CD8-positive, alpha-beta memory T cell (primary cell): ENCODE measurements at regions not wholly inside any gene's neighbourhood (a gene's known extent, or its start where the extent isn't known, plus 50 kb on each side); places are given as distances from the start of the nearest gene placed in this dataset.

Source experiments
- CTCF ChIA-PET: fragments of 350-600 bp; sonication (Branson Sonifier 250); formaldehyde crosslinking; loops from one replicate; lab custom pipeline; 2021; ENCODE audit warnings: antibody characterized with exemption; lab: Charles Lee
- POLR2A ChIA-PET: fragments of 350-600 bp; sonication (Branson Sonifier 250); formaldehyde crosslinking; loops from one replicate; lab custom pipeline; 2021; ENCODE audit warnings: antibody characterized with exemption; lab: Charles Lee
- DNase-seq, 5 donors: peaks; one replicate each; pipeline versions ENCODE4 v3.0.0 to v3.0.0-alpha.2; 2020 to 2022; ENCODE audit warnings: mixed read lengths in 1 of 5
- H3K27ac ChIP-seq: one replicate; pipeline ENCODE4 v1.7.0; 2013; ENCODE audit warnings: low read depth, mild to moderate bottlenecking, low read length, moderate library complexity
- H3K27me3 ChIP-seq: 2 replicates; pipeline ENCODE4 v1.7.0; 2013; ENCODE audit warnings: low read length, mild to moderate bottlenecking; ENCODE audit not compliant: insufficient read depth, poor library complexity, severe bottlenecking
- H3K36me3 ChIP-seq: 2 replicates; pipeline ENCODE4 v1.7.0; 2013; ENCODE audit warnings: mild to moderate bottlenecking, low read length, moderate library complexity; ENCODE audit not compliant: insufficient read depth
- H3K4me1 ChIP-seq: 2 replicates; pipeline ENCODE4 v1.7.0; 2013; ENCODE audit warnings: mild to moderate bottlenecking, low read length, moderate library complexity; ENCODE audit not compliant: insufficient read depth
- H3K4me3 ChIP-seq: 2 replicates; pipeline ENCODE4 v1.7.0; 2013; ENCODE audit warnings: mild to moderate bottlenecking, low read length
- H3K9me3 ChIP-seq: 2 replicates; pipeline ENCODE4 v1.7.0; 2013; ENCODE audit warnings: mild to moderate bottlenecking, low read length
- H3K27ac Mint-ChIP-seq, 8 donors: one replicate each; pipeline ENCODE4 v1.8.0; 2020 to 2021; ENCODE audit warnings: mixed read lengths in 8 of 8, mild to moderate bottlenecking in 6 of 8, inconsistent platforms in 3 of 8, moderate library complexity in 3 of 8
- H3K27me3 Mint-ChIP-seq, 2 donors: one replicate each; pipeline ENCODE4 v1.8.0; 2020 to 2021; ENCODE audit warnings: mixed read lengths in 2 of 2, mild to moderate bottlenecking in 1 of 2, moderate library complexity in 1 of 2
- H3K36me3 Mint-ChIP-seq, 3 donors: one replicate each; pipeline ENCODE4 v1.8.0; 2020 to 2021; ENCODE audit warnings: mixed read lengths in 3 of 3, inconsistent platforms in 1 of 3, mild to moderate bottlenecking in 1 of 3
- H3K4me1 Mint-ChIP-seq, 3 donors: one replicate each; pipeline ENCODE4 v1.8.0; 2020 to 2021; ENCODE audit warnings: mixed read lengths in 3 of 3, inconsistent platforms in 1 of 3, mild to moderate bottlenecking in 1 of 3
- H3K4me3 Mint-ChIP-seq, 7 donors: one replicate each; pipeline ENCODE4 v1.8.0; 2020 to 2021; ENCODE audit warnings: mixed read lengths in 7 of 7, mild to moderate bottlenecking in 6 of 7, moderate library complexity in 4 of 7, inconsistent platforms in 2 of 7
- H3K9me3 Mint-ChIP-seq, 5 donors: one replicate each; pipeline ENCODE4 v1.8.0; 2020 to 2022; ENCODE audit warnings: mixed read lengths in 5 of 5, mild to moderate bottlenecking in 3 of 5, moderate library complexity in 2 of 5, inconsistent platforms in 1 of 5

- no peaks in the 10 kb centered on the region for H3K4me1 ChIP-seq
- no peak overlapping the region for H3K4me3 ChIP-seq
- Mint-ChIP-seq H3K4me1 (no peaks in the 10 kb centered on the region), H3K4me3 (no peak overlapping the region), H3K27ac (no peak overlapping the region), H3K27me3 (peaks cover 0 to 1% of the 10 kb centered on the region in 2 donors), H3K9me3 (no peaks in the 10 kb centered on the region), H3K36me3 (no peaks in the 10 kb centered on the region)
- POLR2A ChIA-PET, result no interaction called here
- no peak for DNase-seq
- H3K9me3 ChIP-seq, result no peaks in the 10 kb centered on the region
- no peak overlapping the region for H3K27ac ChIP-seq
- H3K36me3 ChIP-seq, result no peaks in the 10 kb centered on the region
- H3K27me3 ChIP-seq, result no peaks in the 10 kb centered on the region
- CTCF ChIA-PET, result no interaction called here
Observed at GRCh38 chr6:79385333-79385732, 150.9 kb upstream of the HMGN3 start.

GRCh38 chr6:79384845-79385244 is 150.4 kb upstream of the HMGN3 start:
- H3K9me3 Mint-ChIP-seq, result no peaks in the 10 kb centered on the region

GRCh38 chr6:79378957-79379356 is 144.5 kb upstream of the HMGN3 start:
- ChIA-PET CTCF (no interaction called here), POLR2A (no interaction called here)
- no peaks in the 10 kb centered on the region for H3K9me3 ChIP-seq
- no peaks in the 10 kb centered on the region for H3K4me1 Mint-ChIP-seq
- H3K4me1 ChIP-seq, result no peaks in the 10 kb centered on the region
- no peaks in the 10 kb centered on the region for H3K27me3 Mint-ChIP-seq
- no peaks in the 10 kb centered on the region for H3K27me3 ChIP-seq
- H3K4me3 ChIP-seq, result no peak overlapping the region
- H3K36me3 Mint-ChIP-seq, result no peaks in the 10 kb centered on the region
- H3K4me3 Mint-ChIP-seq, result no peak overlapping the region
- no peaks in the 10 kb centered on the region for H3K9me3 Mint-ChIP-seq
- no peak for DNase-seq
- no peak overlapping the region for H3K27ac Mint-ChIP-seq
- H3K36me3 ChIP-seq, result no peaks in the 10 kb centered on the region
- no peak overlapping the region for H3K27ac ChIP-seq

More at GRCh38 chr6:79384845-79385244, 150.4 kb upstream of the HMGN3 start:
- H3K27ac ChIP-seq, result no peak overlapping the region
- Mint-ChIP-seq H3K4me3 (no peak overlapping the region), H3K27me3 (peaks cover 0 to 1% of the 10 kb centered on the region in 2 donors), H3K36me3 (no peaks in the 10 kb centered on the region), H3K4me1 (no peaks in the 10 kb centered on the region), H3K27ac (no peak overlapping the region)
- no peaks in the 10 kb centered on the region for H3K27me3 ChIP-seq
- H3K4me3 ChIP-seq, result no peak overlapping the region
- POLR2A ChIA-PET, result no interaction called here
- H3K9me3 ChIP-seq, result no peaks in the 10 kb centered on the region
- DNase-seq, result no peak
- no peaks in the 10 kb centered on the region for H3K4me1 ChIP-seq
- H3K36me3 ChIP-seq, result no peaks in the 10 kb centered on the region
- CTCF ChIA-PET, result no interaction called here

GRCh38 chr6:79377888-79378348 is 143.4 kb upstream of the HMGN3 start:
- Histone ChIP-seq H3K27me3 (no peaks in the 10 kb centered on the region), H3K27ac (no peak overlapping the region), H3K4me3 (no peak overlapping the region), H3K36me3 (no peaks in the 10 kb centered on the region), H3K4me1 (no peaks in the 10 kb centered on the region), H3K9me3 (no peaks in the 10 kb centered on the region)
- H3K36me3 Mint-ChIP-seq, result no peaks in the 10 kb centered on the region
- H3K4me1 Mint-ChIP-seq, result no peaks in the 10 kb centered on the region
- no peaks in the 10 kb centered on the region for H3K27me3 Mint-ChIP-seq
- ChIA-PET POLR2A (no interaction called here), CTCF (no interaction called here)
- no peak overlapping the region for H3K27ac Mint-ChIP-seq
- H3K4me3 Mint-ChIP-seq, result no peak overlapping the region
- no peak for DNase-seq
- H3K9me3 Mint-ChIP-seq, result no peaks in the 10 kb centered on the region

DNA sequence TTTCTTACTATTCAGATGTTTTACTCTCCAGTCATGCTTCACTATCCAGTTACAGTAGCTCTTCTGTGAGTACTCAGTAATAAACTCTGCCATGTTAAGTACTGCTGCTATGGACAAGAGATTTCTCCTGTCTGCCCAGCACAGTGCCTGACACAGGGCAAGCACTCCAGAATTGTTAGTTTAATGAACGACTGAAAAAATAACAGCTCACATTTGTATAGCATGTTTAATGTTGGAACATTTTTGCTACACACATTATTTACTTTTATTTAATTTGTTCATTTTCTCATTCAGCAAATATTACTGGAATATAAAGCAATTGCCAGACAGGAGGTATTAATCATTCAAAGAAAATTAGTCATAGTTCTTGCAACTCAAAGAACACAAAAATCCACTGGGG is 142.6 kb upstream of the HMGN3 start:
- no peak for DNase-seq
- no peaks in the 10 kb centered on the region for H3K9me3 ChIP-seq
- H3K36me3 ChIP-seq, result no peaks in the 10 kb centered on the region
- ChIA-PET CTCF (no interaction called here), POLR2A (no interaction called here)
- H3K4me3 ChIP-seq, result no peak overlapping the region
- Mint-ChIP-seq H3K36me3 (no peaks in the 10 kb centered on the region), H3K27ac (peak overlapping the region in 1 of 8 donors; percentile 26), H3K9me3 (no peaks in the 10 kb centered on the region), H3K27me3 (no peaks in the 10 kb centered on the region), H3K4me1 (no peaks in the 10 kb centered on the region), H3K4me3 (no peak overlapping the region)
- no peak overlapping the region for H3K27ac ChIP-seq
- no peaks in the 10 kb centered on the region for H3K27me3 ChIP-seq
- no peaks in the 10 kb centered on the region for H3K4me1 ChIP-seq

DNA sequence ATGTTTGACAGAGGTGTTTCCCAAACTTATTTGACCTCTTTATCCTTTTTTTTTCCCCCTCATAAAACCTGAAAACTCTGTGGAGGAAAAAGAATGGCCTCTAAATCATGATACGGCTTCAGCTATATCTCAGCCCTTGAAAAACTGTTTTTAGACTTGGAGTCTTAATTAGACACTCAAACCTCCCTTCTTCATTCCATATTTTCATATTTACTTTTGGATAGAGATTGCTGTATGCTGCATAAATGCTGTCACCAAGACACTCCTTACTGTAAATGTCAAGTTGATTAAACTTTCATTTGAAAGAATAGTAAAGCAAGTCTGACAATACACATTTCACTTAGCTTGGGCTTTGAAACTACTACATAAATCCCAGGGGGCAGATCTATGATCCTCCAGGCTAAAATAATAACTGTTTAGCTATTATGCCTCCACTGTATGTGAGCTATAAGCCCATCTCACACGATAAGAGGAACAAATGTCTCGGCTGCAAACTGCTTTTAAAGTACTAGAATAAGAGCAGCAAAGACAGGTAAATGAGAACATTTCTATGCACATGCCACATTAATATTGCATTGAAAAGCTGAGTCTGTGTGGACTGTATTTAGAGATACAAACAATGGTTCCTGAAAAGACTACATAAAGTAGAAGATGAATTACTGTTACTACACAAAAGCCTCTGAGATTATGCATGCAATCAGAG is 141.3 kb upstream of the HMGN3 start:
- H3K27ac Mint-ChIP-seq, result no peak overlapping the region
- no peaks in the 10 kb centered on the region for H3K36me3 ChIP-seq
- H3K9me3 Mint-ChIP-seq, result no peaks in the 10 kb centered on the region
- CTCF ChIA-PET, result no interaction called here
- no peak overlapping the region for H3K27ac ChIP-seq
- H3K4me3 ChIP-seq, result no peak overlapping the region
- POLR2A ChIA-PET, result no interaction called here
- no peaks in the 10 kb centered on the region for H3K36me3 Mint-ChIP-seq
- DNase-seq, result no peak
- H3K4me1 ChIP-seq, result no peaks in the 10 kb centered on the region
- no peak overlapping the region for H3K4me3 Mint-ChIP-seq
- H3K9me3 ChIP-seq, result no peaks in the 10 kb centered on the region
- no peaks in the 10 kb centered on the region for H3K27me3 Mint-ChIP-seq
- no peaks in the 10 kb centered on the region for H3K27me3 ChIP-seq
- H3K4me1 Mint-ChIP-seq, result no peaks in the 10 kb centered on the region

- CTCF ChIA-PET, result no interaction called here
- DNase-seq, result no peak
- Histone ChIP-seq H3K36me3 (no peaks in the 10 kb centered on the region), H3K27ac (no peak overlapping the region), H3K27me3 (no peaks in the 10 kb centered on the region), H3K4me3 (no peak overlapping the region), H3K9me3 (no peaks in the 10 kb centered on the region), H3K4me1 (no peaks in the 10 kb centered on the region)
- no peaks in the 10 kb centered on the region for H3K4me1 Mint-ChIP-seq
- no peaks in the 10 kb centered on the region for H3K27me3 Mint-ChIP-seq
- POLR2A ChIA-PET, result no interaction called here
- no peaks in the 10 kb centered on the region for H3K36me3 Mint-ChIP-seq
- peak overlapping the region in 1 of 8 donors; percentile 11 for H3K27ac Mint-ChIP-seq
- H3K9me3 Mint-ChIP-seq, result peaks cover 0 to 9% (median 4%) of the 10 kb centered on the region in 5 donors
- H3K4me3 Mint-ChIP-seq, result no peak overlapping the region
Observed at GRCh38 chr6:79374308-79374707, 139.8 kb upstream of the HMGN3 start.

- no peak overlapping the region for H3K4me3 ChIP-seq
- H3K27me3 Mint-ChIP-seq, result no peaks in the 10 kb centered on the region
- no peaks in the 10 kb centered on the region for H3K27me3 ChIP-seq
- H3K9me3 ChIP-seq, result no peaks in the 10 kb centered on the region
- no peak overlapping the region for H3K4me3 Mint-ChIP-seq
- POLR2A ChIA-PET, result no interaction called here
- peaks cover under 1 to 9% (median 4%) of the 10 kb centered on the region in 5 donors for H3K9me3 Mint-ChIP-seq
- H3K27ac Mint-ChIP-seq, result no peak overlapping the region
- H3K27ac ChIP-seq, result no peak overlapping the region
- H3K4me1 ChIP-seq, result no peaks in the 10 kb centered on the region
- H3K4me1 Mint-ChIP-seq, result no peaks in the 10 kb centered on the region
- CTCF ChIA-PET, result no interaction called here
- no peaks in the 10 kb centered on the region for H3K36me3 ChIP-seq
- DNase-seq, result no peak
- peaks cover 0 to under 1% (median 0%) of the 10 kb centered on the region in 3 donors for H3K36me3 Mint-ChIP-seq
Observed at GRCh38 chr6:79373880-79374279, 139.4 kb upstream of the HMGN3 start.
